K562 (cell line): ENCODE measurements at regions not wholly inside any gene's neighbourhood (a gene's known extent, or its start where the extent isn't known, plus 50 kb on each side); places are given as distances from the start of the nearest gene placed in this dataset.

ENCODE experiments used
- ATAC-seq: fragments of 200-7000 bp; cut with Tn5 transposase; 3 replicates; pipeline ENCODE4 v1.9.1; 2020; ENCODE audit warnings: moderate library complexity
- BruUV-seq: library from RNA; stranded (reverse); fragments of 400-500 nt; replicated peaks from 2 replicates; lab custom pipeline; 2021; lab: Mats Ljungman, UMichigan
- CTCF ChIA-PET: fragments of 300-600 bp; formaldehyde crosslinking; extraction: SDS; loops from one replicate; lab custom pipeline; 2021; ENCODE audit warnings: low intra/inter-chr PET ratio; lab: Yijun Ruan, JAX
- POLR2A ChIA-PET: fragments of 300-600, 350-650 bp; sonication (Branson Sonifier 250); formaldehyde crosslinking; extraction: SDS; loops from one replicate; lab custom pipeline; 2021; ENCODE audit warnings: antibody characterized with exemption, inconsistent platforms; lab: Yijun Ruan, JAX
- DNase-seq, 4 experiments: peaks; one replicate each; pipeline versions ENCODE4 v3.0.0 to v3.0.0-alpha.2; 2011 to 2018; ENCODE audit warnings: low spot score in 3 of 4, mixed read lengths in 3 of 4; ENCODE audit errors: extremely low read depth in 1 of 4
- FAIRE-seq: peaks from 2 replicates; lab custom pipeline; 2011; peaks lifted over from hg19 to GRCh38; lab: Jason Lieb, UNC
- H2AFZ ChIP-seq: 2 replicates; pipeline ENCODE4 v1.6.0; 2011; ENCODE audit warnings: low read depth, low read length, control low read depth, inconsistent platforms
- H3K27ac ChIP-seq: fragments of 200-600 bp; 3 replicates; pipeline ENCODE4 v1.8.0; 2011; ENCODE audit warnings: low read depth, mild to moderate bottlenecking, control low read depth, inconsistent platforms, low read length, moderate library complexity, mixed read lengths; ENCODE audit errors: extremely low read depth
- H3K27me3 ChIP-seq, 2 experiments: fragments of 300-600 bp in 1 of 2; 2 replicates in 1 of 2; 3 replicates in 1 of 2; pipeline versions ENCODE4 v1.6.0 to v1.8.0; 2011; ENCODE audit warnings: inconsistent platforms in 2 of 2, low read length in 2 of 2, mild to moderate bottlenecking in 1 of 2, mixed read lengths in 1 of 2, moderate library complexity in 1 of 2; ENCODE audit not compliant: control insufficient read depth in 2 of 2, insufficient read depth in 2 of 2
- H3K36me3 ChIP-seq: fragments of 300-600 bp; 3 replicates; pipeline ENCODE4 v1.8.0; 2011; ENCODE audit warnings: mild to moderate bottlenecking, low read length, inconsistent platforms; ENCODE audit not compliant: control insufficient read depth, insufficient read depth
- H3K4me1 ChIP-seq, 2 experiments: fragments of 200-600 bp in 1 of 2; replicated peaks in 1 of 2; 2 replicates in 1 of 2; 3 replicates in 1 of 2; pipeline versions ENCODE4 v1.5.1 to v1.8.0; 2011; ENCODE audit warnings: inconsistent platforms in 2 of 2, low read length in 2 of 2, mild to moderate bottlenecking in 1 of 2, mixed read lengths in 1 of 2, moderate library complexity in 1 of 2; ENCODE audit not compliant: control insufficient read depth in 2 of 2, insufficient read depth in 2 of 2
- H3K4me2 ChIP-seq: 2 replicates; pipeline ENCODE4 v1.6.1; 2011; ENCODE audit warnings: low read length, control low read depth, inconsistent platforms, mixed read lengths; ENCODE audit not compliant: insufficient read depth
- H3K4me3 ChIP-seq: fragments of 200-600 bp; sonication (generic), shearing (Covaris generic); 2 replicates; pipeline ENCODE4 v1.5.1; 2016; ENCODE audit warnings: control low read depth, inconsistent platforms
- H3K79me2 ChIP-seq: fragments of 200-600 bp; 3 replicates; pipeline ENCODE4 v1.8.0; 2011; ENCODE audit warnings: low read length, inconsistent platforms; ENCODE audit not compliant: control insufficient read depth, insufficient read depth
- H3K9ac ChIP-seq, 2 experiments: 2 replicates each; pipeline versions ENCODE4 v1.6.0 to v1.6.1; 2011; ENCODE audit warnings: low read depth in 2 of 2, low read length in 2 of 2, control low read depth in 1 of 2, inconsistent platforms in 1 of 2, mild to moderate bottlenecking in 1 of 2, mixed read lengths in 1 of 2; ENCODE audit not compliant: insufficient read depth in 1 of 2
- H3K9me1 ChIP-seq: one replicate; pipeline ENCODE4 v1.6.0; 2011; ENCODE audit warnings: inconsistent platforms, mild to moderate bottlenecking, low read length, moderate library complexity; ENCODE audit not compliant: control insufficient read depth, insufficient read depth
- H3K9me3 ChIP-seq: replicated peaks from 2 replicates; pipeline ENCODE4 v1.5.1; 2011; ENCODE audit warnings: low read depth, low read length, inconsistent platforms; ENCODE audit not compliant: control insufficient read depth, insufficient read depth
- H4K20me1 ChIP-seq: replicated peaks from 2 replicates; pipeline ENCODE4 v1.6.1; 2011; ENCODE audit warnings: low read length, inconsistent platforms, mixed read lengths; ENCODE audit not compliant: control insufficient read depth, insufficient read depth
- CCNT2 ChIP-seq: IDR thresholded peaks from 2 replicates; pipeline ENCODE4 v1.6.1; 2011; ENCODE audit warnings: borderline replicate concordance, low read depth, mild to moderate bottlenecking, moderate library complexity, mixed read lengths, low read length; ENCODE audit not compliant: insufficient read length; ENCODE audit errors: extremely low read depth
- ELK3 ChIP-seq: fragments of 450-650 bp; formaldehyde crosslinking; IDR thresholded peaks from 2 replicates; pipeline ENCODE4 v1.4.0; 2020; ENCODE audit warnings: mild to moderate bottlenecking
- HMG20B ChIP-seq: fragments of 250-450 bp; sonication (Bioruptor Pico); IDR thresholded peaks from 2 replicates; pipeline ENCODE4 v1.5.0; 2021; ENCODE audit warnings: mild to moderate bottlenecking
- NFIX ChIP-seq: fragments of 250-450 bp; sonication (Bioruptor Pico); IDR thresholded peaks from 2 replicates; pipeline ENCODE4 v1.4.0; 2020; ENCODE audit warnings: low read depth, mild to moderate bottlenecking, moderate library complexity
- PYGO2 ChIP-seq: fragments of 450-650 bp; IDR thresholded peaks from 2 replicates; pipeline ENCODE4 v1.6.1; 2016; ENCODE audit warnings: mild to moderate bottlenecking, missing genetic modification characterization, moderate library complexity, missing compliant biosample characterization
- SRF ChIP-seq, 2 experiments: fragments of 250-450, 450-650 bp in 1 of 2; sonication (Bioruptor Pico) in 1 of 2; sonication (generic) in 1 of 2; formaldehyde crosslinking; IDR thresholded peaks; 2 replicates each; pipeline versions ENCODE4 v1.5.0 to v1.5.1; 2020 to 2022; ENCODE audit warnings: mild to moderate bottlenecking in 1 of 2, missing genetic modification reagents in 1 of 2
- TAF9B ChIP-seq: fragments of 450-650 bp; IDR thresholded peaks from 2 replicates; pipeline ENCODE4 v1.6.1; 2018; ENCODE audit warnings: mild to moderate bottlenecking; ENCODE audit not compliant: partially characterized antibody
- USF1 ChIP-seq: sonication (generic); formaldehyde crosslinking; IDR thresholded peaks from 2 replicates; pipeline ENCODE4 v1.9.0; 2022; ENCODE audit warnings: mild to moderate bottlenecking, missing genetic modification reagents
- ZBTB11 ChIP-seq, 3 experiments: fragments of 200-800 bp in 1 of 3; fragments of 250-450 bp in 1 of 3; fragments of 450-650 bp in 1 of 3; sonication (Bioruptor Pico) in 1 of 3; sonication (Bioruptor generic) in 1 of 3; formaldehyde crosslinking in 1 of 3; IDR thresholded peaks; 2 replicates each; pipeline versions ENCODE4 v1.6.1 to v1.8.0; 2016 to 2022; ENCODE audit warnings: mild to moderate bottlenecking in 2 of 3, missing genetic modification characterization in 2 of 3, missing compliant biosample characterization in 1 of 3, moderate library complexity in 1 of 3
- ZBTB7A ChIP-seq: IDR thresholded peaks from 2 replicates; pipeline ENCODE4 v1.6.1; 2011; ENCODE audit warnings: low read depth, mild to moderate bottlenecking, low read length, moderate library complexity, borderline replicate concordance; ENCODE audit not compliant: control insufficient read depth
- ZBTB9 ChIP-seq: fragments of 450-650 bp; formaldehyde crosslinking; IDR thresholded peaks from 2 replicates; pipeline ENCODE4 v1.4.0; 2020; ENCODE audit warnings: mild to moderate bottlenecking, moderate library complexity
- ZNF263 ChIP-seq: sonication (generic); formaldehyde crosslinking; IDR thresholded peaks from 2 replicates; pipeline ENCODE4 v1.8.0; 2022; ENCODE audit warnings: mild to moderate bottlenecking, missing genetic modification reagents, borderline replicate concordance
- WGBS: fragments of 100-300 bp; shearing (Covaris generic); methylation state at CpG from one replicate; pipeline ENCODE4 v1.1.6; 2016; ENCODE audit warnings: low coverage, mixed read lengths; ENCODE audit not compliant: insufficient coverage; ENCODE audit errors: missing lambda C conversion rate; 5-methylcytosine and 5-hydroxymethylcytosine counted together
- in situ Hi-C: fragments of 300-500 bp; cut with MboI; formaldehyde crosslinking; loops from 4 replicates; pipeline ENCODE4 v1.15.0; 2018; ENCODE audit warnings: inconsistent platforms, mixed read lengths
- intact Hi-C: fragments of 100-400 bp; cut with micrococcal nuclease; formaldehyde crosslinking; loops from 2 replicates; pipeline ENCODE4 v1.14.2; 2022

- in situ Hi-C loops: no loop called here
- Histone ChIP-seq H3K9me3 (no peaks in the 10 kb centered on the region), H4K20me1 (no peaks in the 10 kb centered on the region), H2AFZ (no peak overlapping the region), H3K27ac (no peak overlapping the region), H3K27me3 (no peaks in the 10 kb centered on the region), H3K4me1 (no peaks in the 10 kb centered on the region), H3K4me3 (no peak overlapping the region), H3K4me2 (no peak overlapping the region), H3K79me2 (no peaks in the 10 kb centered on the region), H3K9me1 (no peaks in the 10 kb centered on the region), H3K9ac (no peak overlapping the region), H3K36me3 (no peaks in the 10 kb centered on the region)
- 5% methylated on average over 2 of the region's 2 CpGs for WGBS
- DNase-seq (no peak), ATAC-seq (no peak), FAIRE-seq (no peak)
- ChIA-PET POLR2A (interaction anchor here (0.6 kb wide), 1 partner anchor 1460 kb away, joined by 5 read pairs; no protein-coding TSS in a partner anchor), CTCF (no interaction called here)
- BruUV-seq: no TSS peak
- intact Hi-C loops: no loop called here
- TF ChIP-seq CCNT2: no peak
- no peak for TF ChIP-seq SRF (CRISPR knock-in tag; IDR thresholded peaks at IDR 0.05)
- no peak for TF ChIP-seq TAF9B
- TF ChIP-seq ZBTB7A: no peak
- no peak for TF ChIP-seq ZNF263 (CRISPR knock-in tag)
- TF ChIP-seq ZBTB11 (CRISPR knock-in tag; IDR thresholded peaks at IDR 0.05): no peak
- TF ChIP-seq HMG20B (CRISPR knock-in tag): no peak
- no peak for TF ChIP-seq ZBTB9 (CRISPR knock-in tag)
- no peak for TF ChIP-seq ELK3 (CRISPR knock-in tag)
- TF ChIP-seq PYGO2 (tag): no peak
- no peak for TF ChIP-seq USF1 (CRISPR knock-in tag)
- TF ChIP-seq NFIX (CRISPR knock-in tag): no peak
These were observed 142.7 kb upstream of the KYNU start for GRCh38 chr2:142734770-142735169.
